OCI-LY3 (cell line): ENCODE measurements at regions not wholly inside any gene's neighbourhood (a gene's known extent, or its start where the extent isn't known, plus 50 kb on each side); places are given as distances from the start of the nearest gene placed in this dataset.

Source experiments
- EZH2phosphoT487 ChIP-seq: fragments of 200-600 bp; shearing (Covaris generic); IDR thresholded peaks from 2 replicates; pipeline ENCODE4 v1.6.1; 2018; ENCODE audit warnings: antibody characterized with exemption, mixed run types, low read depth
- TF ChIP-seq, protein P1 (sequence below): fragments of 200-600, 300-600 bp; sonication (generic); IDR thresholded peaks from 2 replicates; pipeline ENCODE4 v1.5.1; 2014; ENCODE audit warnings: antibody characterized with exemption, low read length, low read depth

DNA sequence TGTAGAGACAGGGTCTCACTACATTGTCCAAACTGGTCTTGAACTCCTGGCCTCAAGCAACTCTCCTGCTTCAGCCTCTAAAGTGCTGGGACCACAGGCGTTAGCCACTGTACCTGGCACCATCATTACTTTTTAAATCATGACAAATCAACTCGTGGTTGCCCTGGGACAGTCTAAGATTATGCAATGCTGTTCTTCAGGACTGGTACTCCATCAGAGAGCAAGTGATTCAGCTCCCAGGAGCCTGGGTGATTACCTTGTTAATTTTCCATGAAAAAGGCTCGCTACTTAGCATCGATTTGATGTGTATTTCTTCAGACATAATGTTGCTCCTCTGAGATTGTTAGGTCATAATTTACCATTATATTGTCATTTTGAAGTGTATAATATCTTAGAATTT, 158.9 kb upstream of the STEAP4 start:
- TF ChIP-seq, protein P1, sequence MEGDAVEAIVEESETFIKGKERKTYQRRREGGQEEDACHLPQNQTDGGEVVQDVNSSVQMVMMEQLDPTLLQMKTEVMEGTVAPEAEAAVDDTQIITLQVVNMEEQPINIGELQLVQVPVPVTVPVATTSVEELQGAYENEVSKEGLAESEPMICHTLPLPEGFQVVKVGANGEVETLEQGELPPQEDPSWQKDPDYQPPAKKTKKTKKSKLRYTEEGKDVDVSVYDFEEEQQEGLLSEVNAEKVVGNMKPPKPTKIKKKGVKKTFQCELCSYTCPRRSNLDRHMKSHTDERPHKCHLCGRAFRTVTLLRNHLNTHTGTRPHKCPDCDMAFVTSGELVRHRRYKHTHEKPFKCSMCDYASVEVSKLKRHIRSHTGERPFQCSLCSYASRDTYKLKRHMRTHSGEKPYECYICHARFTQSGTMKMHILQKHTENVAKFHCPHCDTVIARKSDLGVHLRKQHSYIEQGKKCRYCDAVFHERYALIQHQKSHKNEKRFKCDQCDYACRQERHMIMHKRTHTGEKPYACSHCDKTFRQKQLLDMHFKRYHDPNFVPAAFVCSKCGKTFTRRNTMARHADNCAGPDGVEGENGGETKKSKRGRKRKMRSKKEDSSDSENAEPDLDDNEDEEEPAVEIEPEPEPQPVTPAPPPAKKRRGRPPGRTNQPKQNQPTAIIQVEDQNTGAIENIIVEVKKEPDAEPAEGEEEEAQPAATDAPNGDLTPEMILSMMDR, result no peak
- TF ChIP-seq EZH2phosphoT487, result no peak
